SIG-M5 treated with dmso at 0.1 percent for 504 hours (cell line): ENCODE measurements at regions not wholly inside any gene's neighbourhood (a gene's known extent, or its start where the extent isn't known, plus 50 kb on each side); places are given as distances from the start of the nearest gene placed in this dataset.

Experiments used
- DNase-seq: peaks from one replicate; lab custom pipeline; 2025; ENCODE audit not compliant: unreplicated experiment; lab: John Stamatoyannopoulos, UW

DNA sequence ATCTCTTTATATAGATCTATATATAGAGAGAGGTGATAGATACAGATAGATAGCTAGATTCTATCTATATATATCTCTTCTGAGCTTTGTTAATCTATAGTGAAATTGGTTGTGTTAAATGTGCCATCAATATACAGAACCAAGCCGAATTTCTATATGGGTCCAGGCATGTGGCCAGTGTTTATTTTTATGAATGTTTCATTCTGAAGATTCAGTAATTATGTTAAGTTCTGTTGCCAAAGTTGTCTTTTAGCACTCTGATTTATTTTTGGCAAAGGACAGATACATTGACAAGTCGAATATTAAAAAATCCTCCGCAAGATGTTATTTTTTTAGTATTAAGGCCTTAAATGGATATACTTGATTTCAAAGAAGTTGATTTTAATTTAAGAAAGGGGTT is 190.4 kb upstream of the HTR2A start:
- no peak for DNase-seq

DNA sequence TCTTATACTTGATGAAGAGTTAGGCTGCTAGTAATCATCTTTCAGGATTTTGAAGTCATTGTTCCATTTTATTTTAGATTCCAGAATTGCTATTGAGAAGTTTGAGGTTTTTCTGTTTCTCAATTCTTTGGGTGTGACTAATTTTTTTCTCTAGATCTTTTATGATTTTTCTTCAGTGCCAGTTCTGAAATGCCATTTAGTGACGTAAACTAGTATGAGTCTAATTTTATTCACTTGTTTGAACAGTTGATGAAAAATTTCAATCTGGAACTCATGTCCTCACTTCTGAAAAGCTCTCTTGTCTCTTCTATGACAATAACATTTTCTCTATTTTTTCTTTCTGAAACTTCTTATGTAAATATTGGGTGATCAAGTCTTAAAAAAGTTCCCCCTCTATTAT is 188.5 kb upstream of the HTR2A start:
- DNase-seq: no peak

GRCh38 chr13:47081850-47082249 is 185.0 kb upstream of the HTR2A start:
- no peak for DNase-seq

GRCh38 chr13:47081246-47081645 is 184.4 kb upstream of the HTR2A start:
- no peak for DNase-seq

GRCh38 chr13:47080621-47081020 is 183.8 kb upstream of the HTR2A start:
- DNase-seq: no peak

- no peak for DNase-seq
Observed at GRCh38 chr13:47076500-47076899, 179.6 kb upstream of the HTR2A start.

- no peak for DNase-seq
Observed at GRCh38 chr13:47069133-47069532, 172.3 kb upstream of the HTR2A start.

- no peak for DNase-seq
Observed at GRCh38 chr13:47067306-47067705, 170.5 kb upstream of the HTR2A start.

- DNase-seq: no peak
Observed at GRCh38 chr13:47066226-47066625, 169.4 kb upstream of the HTR2A start.

GRCh38 chr13:47064381-47064780 is 167.5 kb upstream of the HTR2A start:
- DNase-seq: no peak

GRCh38 chr13:47049276-47049989 is 152.6 kb upstream of the HTR2A start:
- no peak for DNase-seq

- DNase-seq: no peak
Observed at GRCh38 chr13:47046706-47047105, 149.9 kb upstream of the HTR2A start.

DNA sequence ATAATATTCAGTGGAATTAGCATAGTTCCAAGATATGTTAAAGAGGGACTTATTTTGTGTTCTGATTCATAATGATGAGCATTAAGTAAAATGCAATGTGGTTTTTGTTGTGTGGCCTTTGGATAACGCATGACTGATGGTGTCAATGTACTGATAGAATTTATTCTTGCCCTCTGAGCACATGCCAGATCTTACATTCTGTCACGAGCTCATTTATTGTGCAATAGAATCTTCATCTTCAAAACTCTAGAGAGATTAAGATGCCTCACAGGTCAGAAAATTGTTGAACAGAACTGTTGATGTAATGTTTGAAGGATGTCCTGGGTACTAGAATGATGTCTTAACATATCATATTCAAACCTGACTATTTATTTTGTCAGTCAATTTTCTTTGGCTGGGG is 148.0 kb upstream of the HTR2A start:
- DNase-seq: no peak

GRCh38 chr13:47039106-47039505 is 142.3 kb upstream of the HTR2A start:
- no peak for DNase-seq

DNA sequence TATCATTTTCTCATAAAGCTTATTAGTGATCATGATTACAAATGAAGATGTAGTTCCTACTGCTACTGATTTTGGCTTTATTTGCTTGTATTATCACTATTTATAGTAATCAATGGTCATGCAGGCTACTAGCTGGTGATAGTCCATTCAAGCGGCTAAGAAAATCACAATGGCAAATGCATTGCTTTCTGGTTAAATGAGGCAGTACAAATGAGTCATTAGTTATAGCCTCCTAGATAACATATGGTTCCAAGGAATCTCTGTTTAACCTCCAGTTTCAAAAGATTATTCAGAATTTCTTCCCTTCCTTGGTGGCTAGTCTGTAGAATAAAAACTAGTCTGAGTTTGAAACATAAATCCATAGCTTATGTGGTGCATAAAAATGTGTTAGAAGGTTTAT is 141.3 kb upstream of the HTR2A start:
- no peak for DNase-seq

DNA sequence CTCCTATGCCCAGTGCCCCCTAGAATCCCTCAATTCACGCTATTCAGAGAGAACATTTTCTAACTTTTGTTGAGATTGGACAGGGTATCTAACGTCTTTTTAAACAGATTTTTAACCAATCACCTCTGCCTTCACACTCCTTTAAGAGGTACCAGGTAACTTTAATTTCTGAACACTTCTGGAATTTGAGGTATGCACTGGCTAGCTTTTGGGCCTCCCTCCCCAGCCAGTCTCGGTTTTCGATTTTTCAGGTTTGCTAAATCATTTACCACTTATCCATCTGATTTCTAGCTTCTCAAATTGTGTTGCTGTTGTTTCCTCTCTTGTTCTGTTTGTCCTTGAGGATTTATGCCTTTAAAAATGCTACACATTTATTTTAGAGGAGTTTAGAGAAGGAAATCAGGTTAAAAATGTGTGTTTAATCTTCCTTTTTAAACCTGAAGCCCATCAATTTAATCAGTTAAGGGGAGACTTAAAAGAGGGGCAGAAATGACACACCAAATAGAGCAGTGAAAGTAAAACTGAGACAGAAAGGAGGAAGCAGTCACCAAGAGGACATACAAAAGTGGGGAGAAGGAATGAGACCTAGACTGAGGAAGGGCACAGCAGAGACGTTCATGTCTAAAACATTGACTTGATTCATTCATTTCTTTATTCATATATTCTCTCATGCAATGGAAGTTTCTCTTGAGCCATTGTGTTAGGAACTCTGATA is 139.6 kb upstream of the HTR2A start:
- peak; percentile 50 for DNase-seq

DNA sequence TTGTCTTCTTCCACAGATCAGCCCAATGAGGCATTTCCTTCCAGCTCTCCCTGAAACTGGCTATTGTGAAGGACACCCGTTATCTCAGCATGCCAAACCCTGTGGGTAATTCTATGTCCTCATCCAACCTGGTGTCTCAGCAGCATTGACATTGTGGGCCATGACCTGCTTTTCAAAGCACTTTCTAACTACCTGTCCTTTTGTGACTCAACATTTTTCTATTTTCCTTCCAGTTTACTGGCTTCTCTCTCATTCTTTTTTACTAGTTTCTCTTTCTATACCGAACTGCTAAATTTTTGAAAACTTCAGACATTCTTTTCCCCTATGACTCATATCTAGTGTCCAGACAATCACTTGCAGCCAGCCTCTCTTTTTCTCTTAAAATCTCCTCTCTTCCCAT is 136.4 kb upstream of the HTR2A start:
- no peak for DNase-seq

GRCh38 chr13:47027780-47028437 is 131.1 kb upstream of the HTR2A start:
- DNase-seq: no peak

DNA sequence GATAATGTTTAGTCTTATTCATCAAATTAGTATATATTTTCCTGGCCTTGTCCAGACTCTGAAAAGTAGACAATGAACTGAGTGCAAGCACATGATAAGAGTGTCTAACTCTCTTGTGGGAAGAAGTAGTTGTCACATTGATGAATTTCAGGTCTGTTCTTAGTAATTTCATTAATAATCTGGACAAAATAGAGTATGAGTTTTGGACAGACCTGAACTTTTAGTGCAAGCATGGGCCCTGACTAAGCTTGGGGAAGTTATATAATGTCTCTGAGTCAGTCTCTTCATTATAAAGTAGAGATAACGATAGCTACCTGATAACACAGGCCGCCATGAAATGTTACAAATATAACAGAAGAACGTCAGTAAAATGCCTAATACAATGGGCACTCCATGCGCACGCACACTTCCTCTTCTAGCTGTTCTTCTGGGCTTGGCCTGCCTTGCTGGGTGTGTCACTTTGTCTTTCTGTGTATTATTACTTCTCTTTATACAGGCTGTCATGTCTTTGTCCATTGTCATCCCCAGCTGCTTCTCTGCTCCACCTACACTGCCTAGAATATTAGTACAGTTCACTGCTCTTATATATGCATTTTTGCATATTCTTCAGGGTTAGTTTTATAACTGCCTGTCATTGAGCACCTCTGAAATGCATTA is 129.1 kb upstream of the HTR2A start:
- DNase-seq: no peak

GRCh38 chr13:47019977-47020376 is 123.1 kb upstream of the HTR2A start:
- DNase-seq: no peak

- DNase-seq: no peak
Observed at GRCh38 chr13:47017476-47017875, 120.6 kb upstream of the HTR2A start.

DNA sequence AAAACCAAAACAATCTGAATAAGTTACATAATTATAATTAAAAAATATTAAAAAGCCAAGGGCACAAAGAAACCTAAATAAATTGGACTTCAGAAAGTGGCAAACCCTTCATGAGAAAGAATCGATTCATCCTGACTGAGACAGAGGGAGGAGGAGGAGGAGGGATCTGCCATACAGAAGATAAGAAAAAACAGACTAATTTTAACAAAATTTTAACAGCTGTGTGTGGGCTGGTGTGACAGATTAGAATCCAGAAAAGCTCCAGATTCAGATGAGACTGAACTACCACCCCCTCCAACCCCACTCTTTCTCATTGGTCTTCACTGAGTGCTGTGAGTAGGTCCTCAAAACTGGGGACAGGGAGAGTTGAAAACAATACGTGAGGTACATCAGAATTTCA is 111.5 kb upstream of the HTR2A start:
- DNase-seq: no peak
